HEK293T (cell line): ENCODE measurements at regions not wholly inside any gene's neighbourhood (a gene's known extent, or its start where the extent isn't known, plus 50 kb on each side); places are given as distances from the start of the nearest gene placed in this dataset.
A peak's percentile ranks its signal among the peaks of the same experiment; 100 is the strongest.

ENCODE experiments used
- CTCF ChIA-PET: fragments of 350-600 bp; formaldehyde crosslinking; extraction: SDS; loops from one replicate; lab custom pipeline; 2021; ENCODE audit warnings: antibody characterized with exemption, inconsistent platforms; lab: Yijun Ruan, JAX
- POLR2A ChIA-PET: fragments of 350-600 bp; formaldehyde crosslinking; extraction: SDS; loops from one replicate; lab custom pipeline; 2020; ENCODE audit warnings: antibody characterized with exemption, inconsistent platforms; lab: Yijun Ruan, JAX
- DNase-seq: peaks from one replicate; pipeline ENCODE4 v3.0.0; 2012; ENCODE audit warnings: mixed read lengths; ENCODE audit errors: extremely low spot score
- ARNT ChIP-seq: fragments of 450-650 bp; IDR thresholded peaks from 2 replicates; pipeline ENCODE4 v1.6.1; 2017; ENCODE audit warnings: mild to moderate bottlenecking
- BHLHE40 ChIP-seq: fragments of 450-650 bp; IDR thresholded peaks from 2 replicates; pipeline ENCODE4 v1.6.1; 2016; ENCODE audit warnings: mild to moderate bottlenecking, moderate library complexity, borderline replicate concordance
- CTBP1 ChIP-seq: fragments of 450-650 bp; IDR thresholded peaks from 2 replicates; pipeline ENCODE4 v1.6.1; 2016; ENCODE audit warnings: borderline replicate concordance
- ELF4 ChIP-seq: fragments of 450-650 bp; IDR thresholded peaks from 2 replicates; pipeline ENCODE4 v1.6.1; 2017; ENCODE audit warnings: antibody characterized with exemption
- FOXA1 ChIP-seq: fragments of 450-650 bp; IDR thresholded peaks from 2 replicates; pipeline ENCODE4 v1.6.1; 2016; ENCODE audit warnings: mild to moderate bottlenecking
- FOXK2 ChIP-seq: fragments of 450-650 bp; IDR thresholded peaks from 2 replicates; pipeline ENCODE4 v1.6.1; 2016; ENCODE audit warnings: mild to moderate bottlenecking
- FOXM1 ChIP-seq: fragments of 450-650 bp; IDR thresholded peaks from 2 replicates; pipeline ENCODE4 v1.6.1; 2017; ENCODE audit warnings: mild to moderate bottlenecking, borderline replicate concordance
- HDGF ChIP-seq: fragments of 450-650 bp; IDR thresholded peaks from 2 replicates; pipeline ENCODE4 v1.6.1; 2017; ENCODE audit warnings: antibody characterized with exemption, borderline replicate concordance
- L3MBTL2 ChIP-seq: fragments of 450-650 bp; conservative IDR thresholded peaks from 2 replicates; pipeline ENCODE4 v1.6.1; 2016; ENCODE audit warnings: mild to moderate bottlenecking
- LEF1 ChIP-seq: fragments of 450-650 bp; IDR thresholded peaks from 2 replicates; pipeline ENCODE4 v1.6.1; 2017; ENCODE audit warnings: mild to moderate bottlenecking, borderline replicate concordance
- NFRKB ChIP-seq: fragments of 450-650 bp; IDR thresholded peaks from 2 replicates; pipeline ENCODE4 v1.6.1; 2016; ENCODE audit warnings: mild to moderate bottlenecking, moderate library complexity
- SP1 ChIP-seq: fragments of 450-650 bp; IDR thresholded peaks from 2 replicates; pipeline ENCODE4 v1.6.1; 2017
- SUZ12 ChIP-seq: fragments of 450-650 bp; IDR thresholded peaks from 2 replicates; pipeline ENCODE4 v1.6.1; 2016; ENCODE audit warnings: mild to moderate bottlenecking
- TARDBP ChIP-seq: fragments of 450-650 bp; IDR thresholded peaks from 2 replicates; pipeline ENCODE4 v1.6.1; 2016
- ZNF384 ChIP-seq: fragments of 450-650 bp; IDR thresholded peaks from 2 replicates; pipeline ENCODE4 v1.6.1; 2016
- TF ChIP-seq, protein P1 (sequence below): fragments of 450-650 bp; IDR thresholded peaks from 2 replicates; pipeline ENCODE4 v1.6.1; 2016

DNA sequence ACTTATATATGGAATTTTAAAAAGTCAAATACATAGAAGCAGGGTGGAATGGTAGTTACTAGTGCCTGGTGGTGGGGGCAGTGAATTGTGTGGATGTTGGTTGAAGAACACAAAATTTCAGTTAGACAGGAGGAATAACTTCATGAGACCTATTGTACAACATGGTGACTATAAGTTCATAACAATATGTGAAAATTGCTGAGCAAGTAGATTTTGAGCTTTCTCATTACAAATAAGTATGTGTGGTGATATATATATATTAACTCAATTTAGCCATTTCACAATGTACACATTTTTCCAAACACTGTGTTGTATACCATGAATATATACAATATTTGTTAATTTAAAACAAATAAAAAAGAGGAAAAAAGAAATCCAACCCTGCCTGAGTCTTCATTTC lies 641.1 kb downstream of the DIAPH3 start:
- ChIA-PET POLR2A (no interaction called here), CTCF (no interaction called here)
- no peak for DNase-seq
- TF ChIP-seq CTBP1, result no peak
- no peak for TF ChIP-seq SUZ12
- no peak for TF ChIP-seq LEF1
- no peak for TF ChIP-seq ELF4
- TF ChIP-seq, protein P1, sequence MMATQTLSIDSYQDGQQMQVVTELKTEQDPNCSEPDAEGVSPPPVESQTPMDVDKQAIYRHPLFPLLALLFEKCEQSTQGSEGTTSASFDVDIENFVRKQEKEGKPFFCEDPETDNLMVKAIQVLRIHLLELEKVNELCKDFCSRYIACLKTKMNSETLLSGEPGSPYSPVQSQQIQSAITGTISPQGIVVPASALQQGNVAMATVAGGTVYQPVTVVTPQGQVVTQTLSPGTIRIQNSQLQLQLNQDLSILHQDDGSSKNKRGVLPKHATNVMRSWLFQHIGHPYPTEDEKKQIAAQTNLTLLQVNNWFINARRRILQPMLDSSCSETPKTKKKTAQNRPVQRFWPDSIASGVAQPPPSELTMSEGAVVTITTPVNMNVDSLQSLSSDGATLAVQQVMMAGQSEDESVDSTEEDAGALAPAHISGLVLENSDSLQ, result no peak
- TF ChIP-seq FOXA1, result no peak
- no peak for TF ChIP-seq ZNF384
- no peak for TF ChIP-seq L3MBTL2
- no peak for TF ChIP-seq SP1

DNA sequence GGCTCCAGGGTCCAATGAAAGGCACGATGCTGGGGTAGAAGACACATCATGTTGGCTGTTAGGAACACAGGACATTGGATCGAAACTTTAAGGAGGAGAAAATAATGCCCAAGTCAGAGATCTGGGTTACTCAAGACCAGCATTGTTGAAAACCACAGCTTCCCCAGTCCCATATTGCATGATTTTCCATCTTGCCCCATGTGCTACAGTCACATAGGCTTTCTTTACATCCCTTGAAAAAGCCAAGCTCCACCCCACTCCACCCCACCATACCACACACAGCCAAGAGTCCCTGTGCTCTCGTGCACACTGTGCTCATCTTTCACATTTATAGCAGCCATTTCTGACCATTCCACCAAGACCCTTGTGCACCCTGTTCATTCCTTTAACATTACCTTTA lies 636.2 kb downstream of the DIAPH3 start:
- no peak for TF ChIP-seq FOXA1
- TF ChIP-seq, protein P1, result no peak
- TF ChIP-seq ARNT, result no peak
- no peak for TF ChIP-seq ELF4
- TF ChIP-seq FOXM1, result no peak
- no peak for TF ChIP-seq TARDBP
- no peak for TF ChIP-seq LEF1
- TF ChIP-seq BHLHE40, result no peak
- no peak for TF ChIP-seq NFRKB
- DNase-seq, result no peak
- CTCF ChIA-PET, result no interaction called here
- POLR2A ChIA-PET, result no interaction called here

DNA sequence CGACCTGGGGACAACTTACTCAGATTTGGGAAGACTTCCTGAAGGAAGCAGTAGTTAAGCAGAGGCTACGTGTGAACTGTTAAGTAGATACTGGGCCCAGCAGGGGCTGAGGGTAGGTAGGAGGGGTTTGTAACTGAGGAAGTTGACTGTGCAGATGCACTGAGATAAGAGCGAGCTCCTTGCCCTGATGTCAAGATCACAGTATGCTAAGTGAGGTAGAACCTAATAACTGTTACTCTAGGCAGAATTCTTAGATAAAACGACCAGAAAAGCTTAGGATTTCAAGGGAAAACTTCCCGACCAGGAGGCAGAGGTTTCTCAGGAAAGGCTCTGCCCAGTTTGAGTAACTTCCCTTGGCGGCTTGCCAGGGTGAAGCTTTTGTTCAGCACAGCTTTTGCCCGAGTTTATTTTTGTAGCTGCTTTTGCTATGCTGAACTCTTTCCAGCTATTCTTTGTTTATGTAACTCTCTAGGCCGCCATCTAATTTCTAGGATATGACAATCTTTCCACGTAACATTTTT lies 632.1 kb downstream of the DIAPH3 start:
- TF ChIP-seq NFRKB (no peak), FOXM1 (no peak), LEF1 (no peak), FOXA1 (no peak), SUZ12 (no peak), ZNF384 (no peak), SP1 (no peak), FOXK2 (no peak), TARDBP (no peak), L3MBTL2 (no peak), HDGF (no peak), CTBP1 (no peak), ARNT (no peak), BHLHE40 (no peak), ELF4 (no peak)
- TF ChIP-seq, protein P1, result no peak
- POLR2A ChIA-PET, result no interaction called here
- peak; percentile 28 for DNase-seq
- CTCF ChIA-PET, result interaction anchor here (0.6 kb wide), 1 partner anchor 881 kb away, joined by 8 read pairs; no protein-coding TSS in a partner anchor

DNA sequence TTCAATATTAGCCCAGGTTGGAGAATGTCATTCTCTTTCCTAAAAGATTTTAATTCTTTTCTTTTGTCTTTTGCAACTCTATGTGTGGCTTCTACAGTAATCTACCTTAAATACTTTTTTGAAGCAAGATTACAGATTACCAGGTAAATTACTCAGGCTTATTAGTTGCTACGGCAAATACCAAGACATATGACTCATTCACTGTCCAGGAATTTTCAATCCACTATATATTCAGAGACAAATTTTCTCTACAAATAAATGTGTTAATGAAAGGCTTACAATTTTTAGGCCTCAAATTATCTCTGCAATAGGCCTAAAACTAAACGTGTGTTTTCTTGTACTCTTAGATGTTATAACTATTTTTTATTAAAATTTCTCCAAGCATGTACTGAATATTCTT lies 631.3 kb downstream of the DIAPH3 start:
- POLR2A ChIA-PET, result no interaction called here
- CTCF ChIA-PET, result no interaction called here
- TF ChIP-seq NFRKB (no peak), FOXM1 (no peak), FOXA1 (no peak)
- no peak for DNase-seq

DNA sequence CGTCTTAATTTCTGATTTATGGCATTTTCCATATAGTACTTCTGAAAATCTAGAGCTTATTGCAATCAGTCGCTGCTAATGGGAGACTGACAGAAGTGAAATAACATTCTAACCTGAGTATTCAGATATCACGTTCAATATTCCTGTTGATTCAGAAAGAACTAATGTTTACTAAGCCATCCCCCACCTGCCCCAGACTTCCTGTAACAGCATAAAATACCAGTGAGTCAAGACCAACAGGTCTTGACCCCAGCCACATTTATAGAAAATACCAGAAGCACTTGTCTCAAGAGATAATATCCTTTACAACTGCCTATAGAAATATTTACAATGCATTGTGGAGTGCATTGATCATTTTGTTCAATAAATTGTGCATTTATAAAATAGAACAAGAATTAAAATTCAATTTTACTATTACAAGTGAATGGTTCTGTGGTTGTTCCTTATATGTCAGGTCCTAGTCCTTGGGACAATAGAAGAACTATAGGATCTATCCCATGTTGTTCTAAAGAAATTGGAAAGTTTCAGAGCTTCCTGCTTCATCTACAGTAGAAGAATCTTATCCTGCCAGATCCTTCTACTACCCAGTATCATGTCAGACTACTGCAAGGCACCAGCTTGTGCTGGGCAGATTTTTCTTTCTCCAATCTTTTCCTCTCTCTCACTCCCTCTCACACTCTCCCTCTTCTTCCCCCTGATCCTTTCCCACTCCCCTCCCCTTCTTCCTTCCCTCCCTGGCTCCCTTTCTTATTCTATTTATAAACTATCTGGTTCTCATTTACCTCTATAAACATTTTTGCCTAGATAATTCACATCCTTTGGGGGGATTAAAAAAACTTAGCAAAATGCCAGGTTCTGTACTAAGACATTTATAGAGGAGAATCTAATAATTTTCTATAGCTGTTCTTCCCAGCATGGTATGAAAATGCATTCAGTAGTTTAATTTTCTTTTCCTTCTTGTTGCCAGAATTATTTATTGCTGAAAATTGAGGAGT lies 629.9 kb downstream of the DIAPH3 start:
- DNase-seq, result no peak
- no peak for TF ChIP-seq SP1
- no peak for TF ChIP-seq SUZ12
- no peak for TF ChIP-seq NFRKB
- TF ChIP-seq BHLHE40, result no peak
- no peak for TF ChIP-seq FOXK2
- no peak for TF ChIP-seq FOXA1
- no peak for TF ChIP-seq ELF4
- no peak for TF ChIP-seq FOXM1
- no peak for TF ChIP-seq ZNF384
- ChIA-PET POLR2A (no interaction called here), CTCF (no interaction called here)

DNA sequence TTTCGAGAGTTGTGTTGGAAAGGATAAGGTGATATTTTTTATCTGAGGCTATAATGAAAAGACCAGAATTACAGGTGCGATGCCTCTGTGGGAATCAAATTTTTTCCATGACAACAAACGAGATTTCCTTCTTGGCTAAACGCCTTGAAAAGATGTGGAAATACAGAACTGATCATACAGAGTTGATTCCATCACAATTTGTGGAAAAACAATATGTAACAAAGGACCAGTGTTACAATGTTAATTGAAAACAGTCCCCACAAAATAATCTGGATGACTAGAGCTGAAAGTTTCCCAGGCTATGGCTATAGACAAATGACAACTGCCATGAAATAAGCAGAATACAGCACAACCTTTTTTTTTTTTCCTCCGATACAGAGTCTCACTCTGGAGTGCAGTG lies 628.9 kb downstream of the DIAPH3 start:
- TF ChIP-seq NFRKB (no peak), ELF4 (no peak), CTBP1 (no peak), FOXK2 (no peak), ARNT (no peak), TARDBP (no peak), FOXM1 (no peak), ZNF384 (no peak)
- TF ChIP-seq, protein P1, result no peak
- POLR2A ChIA-PET, result no interaction called here
- no peak for DNase-seq
- CTCF ChIA-PET, result no interaction called here
